GM13977 (cell line): ENCODE measurements at regions not wholly inside any gene's neighbourhood (a gene's known extent, or its start where the extent isn't known, plus 50 kb on each side); places are given as distances from the start of the nearest gene placed in this dataset.
"Not testable (repeated sequence)": the region's sequence is repeated elsewhere in the genome, so short reads cannot be mapped to it uniquely, and the experiment has no call there.

Experiments used
- DNase-seq: peaks from one replicate; pipeline ENCODE4 v3.0.0; 2012; ENCODE audit warnings: low spot score
- CTCF ChIP-seq: IDR thresholded peaks from 2 replicates; pipeline ENCODE4 v1.5.1; 2012; ENCODE audit warnings: mild to moderate bottlenecking, control low read depth; ENCODE audit not compliant: insufficient read depth; ENCODE audit errors: extremely low read depth, missing control alignments
- in situ Hi-C: fragments of 300-500 bp; cut with MboI; formaldehyde crosslinking; loops from one replicate; pipeline ENCODE4 v1.12.0; 2022; ENCODE audit warnings: low sequenced_read_pairs, low pct_unique_long_range_greater_than_20kb, mixed read lengths, inconsistent platforms; ENCODE audit not compliant: unreplicated experiment

GRCh38 chr10:51012073-51012472 lies 62.2 kb upstream of the PRKG1 start:
- DNase-seq: no peak
- no peak for TF ChIP-seq CTCF
- in situ Hi-C loops: no loop called here

GRCh38 chr10:51014680-51015389 lies 59.5 kb upstream of the PRKG1 start:
- TF ChIP-seq CTCF: no peak
- in situ Hi-C loops: no loop called here
- DNase-seq: no peak

GRCh38 chr10:51015390-51015754 lies 58.9 kb upstream of the PRKG1 start:
- DNase-seq, in situ Hi-C loops: not testable (repeated sequence)

- in situ Hi-C loops: no loop called here
- TF ChIP-seq CTCF: no peak
- DNase-seq: no peak
Observed at GRCh38 chr10:51020200-51020599, 54.1 kb upstream of the PRKG1 start.

GRCh38 chr10:51022933-51023585 lies 51.2 kb upstream of the PRKG1 start:
- no peak for TF ChIP-seq CTCF
- DNase-seq: no peak
- in situ Hi-C loops: no loop called here

- DNase-seq: no peak
- TF ChIP-seq CTCF: no peak
- in situ Hi-C loops: no loop called here
Observed at GRCh38 chr10:51023636-51024035, 50.7 kb upstream of the PRKG1 start.
